Panc1 (cell line): ENCODE measurements at regions not wholly inside any gene's neighbourhood (a gene's known extent, or its start where the extent isn't known, plus 50 kb on each side); places are given as distances from the start of the nearest gene placed in this dataset.

ENCODE experiments used
- ATAC-seq: fragments of 200-7000 bp; cut with Tn5 transposase; 2 replicates; pipeline ENCODE4 v1.9.1; 2020; ENCODE audit warnings: mild to moderate bottlenecking, moderate library complexity
- BruUV-seq: library from RNA; stranded (reverse); fragments of 400-500 nt; replicated peaks from 2 replicates; lab custom pipeline; 2021; lab: Mats Ljungman, UMichigan
- CTCF ChIA-PET: fragments of 300-600 bp; sonication (Branson Sonifier 250); formaldehyde crosslinking; loops from one replicate; lab custom pipeline; 2022; ENCODE audit warnings: antibody characterized with exemption; lab: Charles Lee
- POLR2A ChIA-PET: fragments of 300-600 bp; sonication (Branson Sonifier 250); formaldehyde crosslinking; loops from one replicate; lab custom pipeline; 2022; ENCODE audit warnings: antibody characterized with exemption; lab: Charles Lee
- DNase-seq: peaks from one replicate; pipeline ENCODE4 v3.0.0-alpha.2; 2010; ENCODE audit warnings: low read depth, low spot score
- H3K27ac ChIP-seq: 2 replicates; pipeline ENCODE4 v1.5.1; 2011; ENCODE audit warnings: mild to moderate bottlenecking, low read length, inconsistent platforms
- H3K27me3 ChIP-seq: fragments of 200-500 bp; sonication (Bioruptor generic); 2 replicates; pipeline ENCODE4 v1.6.0; 2014; ENCODE audit warnings: low read length, inconsistent platforms; ENCODE audit not compliant: control insufficient read depth, insufficient read depth
- H3K36me3 ChIP-seq: fragments of 200-500 bp; sonication (Bioruptor generic); 2 replicates; pipeline ENCODE4 v1.5.1; 2014; ENCODE audit warnings: inconsistent platforms, mild to moderate bottlenecking, low read length, moderate library complexity; ENCODE audit not compliant: control insufficient read depth, insufficient read depth
- H3K4me1 ChIP-seq: 2 replicates; pipeline ENCODE4 v1.5.1; 2011; ENCODE audit warnings: inconsistent platforms, mild to moderate bottlenecking, low read length, moderate library complexity; ENCODE audit not compliant: control insufficient read depth, insufficient read depth
- H3K4me3 ChIP-seq, 2 experiments: 2 replicates each; pipeline ENCODE4 v1.5.1; 2011 to 2012; ENCODE audit warnings: low read depth in 2 of 2, low read length in 2 of 2, mild to moderate bottlenecking in 2 of 2, inconsistent platforms in 1 of 2, moderate library complexity in 1 of 2
- H3K9me3 ChIP-seq: fragments of 200-500 bp; sonication (Bioruptor generic); 2 replicates; pipeline ENCODE4 v1.5.1; 2014; ENCODE audit warnings: low read depth, mild to moderate bottlenecking, inconsistent platforms, low read length, moderate library complexity; ENCODE audit not compliant: control insufficient read depth, insufficient read depth
- POLR2AphosphoS5 ChIP-seq: IDR thresholded peaks from 2 replicates; pipeline ENCODE4 v1.6.1; 2012; ENCODE audit warnings: mild to moderate bottlenecking, low read depth, low read length, moderate library complexity
- SIN3A ChIP-seq: IDR thresholded peaks from 2 replicates; pipeline ENCODE4 v1.6.1; 2012; ENCODE audit warnings: low read depth, mild to moderate bottlenecking, low read length, moderate library complexity, borderline replicate concordance; ENCODE audit not compliant: insufficient read depth
- TCF7L2 ChIP-seq: IDR thresholded peaks from 2 replicates; pipeline ENCODE4 v1.6.1; 2011; ENCODE audit warnings: mild to moderate bottlenecking, low read depth, low read length, inconsistent platforms
- in situ Hi-C: cut with HindIII; loops from 2 replicates; pipeline ENCODE4 v1.10.0; 2016; ENCODE audit warnings: low sequenced_read_pairs, low pct_unique_long_range_greater_than_20kb
- intact Hi-C: fragments of 100-400 bp; cut with micrococcal nuclease; formaldehyde crosslinking; loops from one replicate; pipeline ENCODE4 v1.10.0; 2022; ENCODE audit not compliant: unreplicated experiment
- TF ChIP-seq, protein P1 (sequence below): fragments of 450-650 bp; IDR thresholded peaks from 2 replicates; pipeline ENCODE4 v1.5.1; 2017; ENCODE audit warnings: mild to moderate bottlenecking
- TF ChIP-seq, protein P2 (sequence below), 2 experiments: IDR thresholded peaks; 2 replicates each; pipeline ENCODE4 v1.6.1; 2011 to 2012; ENCODE audit warnings: low read depth in 2 of 2, control low read depth in 1 of 2, low read length in 1 of 2, mild to moderate bottlenecking in 1 of 2, moderate library complexity in 1 of 2; ENCODE audit not compliant: insufficient read depth in 1 of 2

- DNase-seq (no peak), ATAC-seq (no peak)
- Histone ChIP-seq H3K9me3 (no peaks in the 10 kb centered on the region), H3K4me1 (no peaks in the 10 kb centered on the region), H3K27me3 (no peaks in the 10 kb centered on the region), H3K4me3 (no peak overlapping the region), H3K27ac (no peak overlapping the region), H3K36me3 (no peaks in the 10 kb centered on the region)
- CTCF ChIA-PET, result no interaction called here
- in situ Hi-C loops, result no loop called here
- BruUV-seq, result no TSS peak
- POLR2A ChIA-PET, result no interaction called here
- TF ChIP-seq, protein P1, sequence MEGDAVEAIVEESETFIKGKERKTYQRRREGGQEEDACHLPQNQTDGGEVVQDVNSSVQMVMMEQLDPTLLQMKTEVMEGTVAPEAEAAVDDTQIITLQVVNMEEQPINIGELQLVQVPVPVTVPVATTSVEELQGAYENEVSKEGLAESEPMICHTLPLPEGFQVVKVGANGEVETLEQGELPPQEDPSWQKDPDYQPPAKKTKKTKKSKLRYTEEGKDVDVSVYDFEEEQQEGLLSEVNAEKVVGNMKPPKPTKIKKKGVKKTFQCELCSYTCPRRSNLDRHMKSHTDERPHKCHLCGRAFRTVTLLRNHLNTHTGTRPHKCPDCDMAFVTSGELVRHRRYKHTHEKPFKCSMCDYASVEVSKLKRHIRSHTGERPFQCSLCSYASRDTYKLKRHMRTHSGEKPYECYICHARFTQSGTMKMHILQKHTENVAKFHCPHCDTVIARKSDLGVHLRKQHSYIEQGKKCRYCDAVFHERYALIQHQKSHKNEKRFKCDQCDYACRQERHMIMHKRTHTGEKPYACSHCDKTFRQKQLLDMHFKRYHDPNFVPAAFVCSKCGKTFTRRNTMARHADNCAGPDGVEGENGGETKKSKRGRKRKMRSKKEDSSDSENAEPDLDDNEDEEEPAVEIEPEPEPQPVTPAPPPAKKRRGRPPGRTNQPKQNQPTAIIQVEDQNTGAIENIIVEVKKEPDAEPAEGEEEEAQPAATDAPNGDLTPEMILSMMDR, result no peak
- TF ChIP-seq TCF7L2 (no peak), SIN3A (no peak), POLR2AphosphoS5 (no peak)
- TF ChIP-seq, protein P2, sequence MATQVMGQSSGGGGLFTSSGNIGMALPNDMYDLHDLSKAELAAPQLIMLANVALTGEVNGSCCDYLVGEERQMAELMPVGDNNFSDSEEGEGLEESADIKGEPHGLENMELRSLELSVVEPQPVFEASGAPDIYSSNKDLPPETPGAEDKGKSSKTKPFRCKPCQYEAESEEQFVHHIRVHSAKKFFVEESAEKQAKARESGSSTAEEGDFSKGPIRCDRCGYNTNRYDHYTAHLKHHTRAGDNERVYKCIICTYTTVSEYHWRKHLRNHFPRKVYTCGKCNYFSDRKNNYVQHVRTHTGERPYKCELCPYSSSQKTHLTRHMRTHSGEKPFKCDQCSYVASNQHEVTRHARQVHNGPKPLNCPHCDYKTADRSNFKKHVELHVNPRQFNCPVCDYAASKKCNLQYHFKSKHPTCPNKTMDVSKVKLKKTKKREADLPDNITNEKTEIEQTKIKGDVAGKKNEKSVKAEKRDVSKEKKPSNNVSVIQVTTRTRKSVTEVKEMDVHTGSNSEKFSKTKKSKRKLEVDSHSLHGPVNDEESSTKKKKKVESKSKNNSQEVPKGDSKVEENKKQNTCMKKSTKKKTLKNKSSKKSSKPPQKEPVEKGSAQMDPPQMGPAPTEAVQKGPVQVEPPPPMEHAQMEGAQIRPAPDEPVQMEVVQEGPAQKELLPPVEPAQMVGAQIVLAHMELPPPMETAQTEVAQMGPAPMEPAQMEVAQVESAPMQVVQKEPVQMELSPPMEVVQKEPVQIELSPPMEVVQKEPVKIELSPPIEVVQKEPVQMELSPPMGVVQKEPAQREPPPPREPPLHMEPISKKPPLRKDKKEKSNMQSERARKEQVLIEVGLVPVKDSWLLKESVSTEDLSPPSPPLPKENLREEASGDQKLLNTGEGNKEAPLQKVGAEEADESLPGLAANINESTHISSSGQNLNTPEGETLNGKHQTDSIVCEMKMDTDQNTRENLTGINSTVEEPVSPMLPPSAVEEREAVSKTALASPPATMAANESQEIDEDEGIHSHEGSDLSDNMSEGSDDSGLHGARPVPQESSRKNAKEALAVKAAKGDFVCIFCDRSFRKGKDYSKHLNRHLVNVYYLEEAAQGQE (IDR thresholded peaks at IDR 0.05; ENCODE audit: insufficient read depth in 1 of 2, low read depth in 2 of 2, low read length in 1 of 2), result no peak
- intact Hi-C loops, result no loop called here
Observed at GRCh38 chr1:30040081-30041019, 683.0 kb downstream of the MATN1 start.

- no peak for ATAC-seq
- Histone ChIP-seq H3K27ac (no peak overlapping the region), H3K4me1 (no peaks in the 10 kb centered on the region), H3K9me3 (no peaks in the 10 kb centered on the region), H3K36me3 (no peaks in the 10 kb centered on the region), H3K4me3 (no peak overlapping the region), H3K27me3 (no peaks in the 10 kb centered on the region)
- intact Hi-C loops, result no loop called here
- DNase-seq, result no peak
- CTCF ChIA-PET, result no interaction called here
- POLR2A ChIA-PET, result no interaction called here
- no TSS peak for BruUV-seq
- TF ChIP-seq, protein P1, result no peak
- TF ChIP-seq, protein P2 (IDR thresholded peaks at IDR 0.05; ENCODE audit: insufficient read depth in 1 of 2, low read depth in 2 of 2, low read length in 1 of 2), result no peak
- no peak for TF ChIP-seq POLR2AphosphoS5
- no peak for TF ChIP-seq TCF7L2
- TF ChIP-seq SIN3A, result no peak
- in situ Hi-C loops, result no loop called here
Observed at GRCh38 chr1:30039354-30040080, 683.9 kb downstream of the MATN1 start.
